GM10248 (cell line): ENCODE measurements at regions not wholly inside any gene's neighbourhood (a gene's known extent, or its start where the extent isn't known, plus 50 kb on each side); places are given as distances from the start of the nearest gene placed in this dataset.

Experiments used
- CTCF ChIA-PET: fragments of 300-600 bp; sonication (Branson Sonifier 250); formaldehyde crosslinking; extraction: SDS; loops from one replicate; lab custom pipeline; 2021; ENCODE audit warnings: antibody characterized with exemption; lab: Yijun Ruan, JAX
- POLR2A ChIA-PET: fragments of 350-650 bp; sonication (Branson Sonifier 250); formaldehyde crosslinking; extraction: SDS; loops from one replicate; lab custom pipeline; 2020; ENCODE audit warnings: antibody characterized with exemption; lab: Yijun Ruan, JAX
- DNase-seq: peaks from one replicate; pipeline ENCODE4 v3.0.0; 2012; ENCODE audit errors: extremely low spot score
- CTCF ChIP-seq: IDR thresholded peaks from 2 replicates; pipeline ENCODE4 v1.5.1; 2012; ENCODE audit warnings: mild to moderate bottlenecking, low read depth; ENCODE audit errors: extremely low read depth, missing control alignments, control extremely low read depth

GRCh38 chr3:83823095-83823494, 1135.7 kb upstream of the CADM2 start:
- no peak for DNase-seq
- ChIA-PET CTCF (interaction anchor here (1.0 kb wide), 1 partner anchor 28 kb away, joined by 3 read pairs; no protein-coding TSS in a partner anchor), POLR2A (no interaction called here)
- TF ChIP-seq CTCF = no peak

GRCh38 chr3:83835040-83835439, 1123.7 kb upstream of the CADM2 start:
- TF ChIP-seq CTCF = no peak
- no peak for DNase-seq
- CTCF ChIA-PET = interaction anchor here (1.3 kb wide), 1 partner anchor 10 kb away, joined by 3 read pairs; no protein-coding TSS in a partner anchor
- POLR2A ChIA-PET = no interaction called here

- no peak for TF ChIP-seq CTCF
- no peak for DNase-seq
- CTCF ChIA-PET = interaction anchor here (1.0 to 1.7 kb wide), 3 partner anchors 15 to 33 kb away, joined by 3 to 4 read pairs (median 3); no protein-coding TSS in a partner anchor
- POLR2A ChIA-PET = no interaction called here
Measured at GRCh38 chr3:83842511-83842910, 1116.3 kb upstream of the CADM2 start.

GRCh38 chr3:83843716-83844115, 1115.1 kb upstream of the CADM2 start:
- no peak for DNase-seq
- CTCF ChIA-PET = interaction anchor here (1.7 kb wide), 1 partner anchor 32 kb away, joined by 4 read pairs; no protein-coding TSS in a partner anchor
- POLR2A ChIA-PET = no interaction called here
- no peak for TF ChIP-seq CTCF

- DNase-seq = no peak
- TF ChIP-seq CTCF = no peak
- CTCF ChIA-PET = no interaction called here
- POLR2A ChIA-PET = no interaction called here
Measured at GRCh38 chr3:83849106-83849730, 1109.6 kb upstream of the CADM2 start.

- TF ChIP-seq CTCF = no peak
- CTCF ChIA-PET = no interaction called here
- DNase-seq = no peak
- POLR2A ChIA-PET = no interaction called here
Measured at GRCh38 chr3:83863380-83863779, 1095.4 kb upstream of the CADM2 start.
